SK-N-SH (cell line): ENCODE measurements at regions not wholly inside any gene's neighbourhood (a gene's known extent, or its start where the extent isn't known, plus 50 kb on each side); places are given as distances from the start of the nearest gene placed in this dataset.

Experiments used
- ELF1 ChIP-seq: IDR thresholded peaks from 2 replicates; pipeline ENCODE4 v1.4.0; 2012
- FOSL2 ChIP-seq: IDR thresholded peaks from 2 replicates; pipeline ENCODE4 v1.4.0; 2012; ENCODE audit warnings: low read depth, mild to moderate bottlenecking, moderate library complexity, borderline replicate concordance
- FOXJ3 ChIP-seq: sonication (generic); formaldehyde crosslinking; IDR thresholded peaks from 2 replicates; pipeline ENCODE4 v1.5.1; 2020; ENCODE audit warnings: mild to moderate bottlenecking, missing genetic modification reagents
- GABPA ChIP-seq: IDR thresholded peaks from 2 replicates; pipeline ENCODE4 v1.4.0; 2012; ENCODE audit warnings: low read depth, mild to moderate bottlenecking
- JUND ChIP-seq: IDR thresholded peaks from 2 replicates; pipeline ENCODE4 v1.4.0; 2012
- MAX ChIP-seq: IDR thresholded peaks from 2 replicates; pipeline ENCODE4 v1.4.0; 2012; ENCODE audit warnings: low read depth
- MEF2A ChIP-seq: IDR thresholded peaks from 2 replicates; pipeline ENCODE4 v1.4.0; 2012; ENCODE audit warnings: low read depth, borderline replicate concordance
- POLR2AphosphoS5 ChIP-seq: IDR thresholded peaks from 2 replicates; pipeline ENCODE4 v1.6.1; 2012; ENCODE audit warnings: low read depth, low read length
- SIN3A ChIP-seq: IDR thresholded peaks from 2 replicates; pipeline ENCODE4 v1.6.1; 2012; ENCODE audit warnings: low read depth, mild to moderate bottlenecking, low read length, moderate library complexity, borderline replicate concordance
- TAF1 ChIP-seq: IDR thresholded peaks from 2 replicates; pipeline ENCODE4 v1.6.1; 2012; ENCODE audit warnings: low read depth, mild to moderate bottlenecking, low read length, moderate library complexity, borderline replicate concordance
- TF ChIP-seq, protein P1 (sequence below): fragments of 200-600 bp; sonication (generic); IDR thresholded peaks from 2 replicates; pipeline ENCODE4 v1.6.1; 2017; ENCODE audit warnings: antibody characterized with exemption, mild to moderate bottlenecking, moderate library complexity

DNA sequence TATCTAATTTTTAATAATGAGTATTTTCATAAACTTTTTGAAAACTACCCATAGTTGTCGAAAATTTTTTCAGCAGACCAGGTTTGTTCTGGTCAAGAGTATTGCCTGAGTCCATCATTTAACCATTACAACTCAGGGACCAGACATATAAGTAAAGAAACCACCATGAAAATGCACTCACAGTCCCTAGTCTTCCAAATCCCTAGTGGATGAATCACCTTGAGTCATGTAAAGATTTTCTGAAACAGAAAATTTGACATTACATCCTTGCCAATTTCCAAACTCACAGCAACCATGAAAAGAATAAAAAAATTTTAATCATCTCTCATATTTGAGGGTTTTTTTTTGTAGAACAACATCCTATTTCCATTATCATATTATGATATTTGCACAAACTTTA lies 1337.5 kb upstream of the CDH8 start:
- TF ChIP-seq POLR2AphosphoS5 (no peak), MEF2A (no peak), FOSL2 (peak; percentile 32; the same call in 1 of the 2 replicates), TAF1 (no peak), SIN3A (no peak), GABPA (no peak), JUND (no peak), ELF1 (no peak), MAX (no peak), FOXJ3 (CRISPR knock-in tag) (no peak)
- TF ChIP-seq, protein P1, sequence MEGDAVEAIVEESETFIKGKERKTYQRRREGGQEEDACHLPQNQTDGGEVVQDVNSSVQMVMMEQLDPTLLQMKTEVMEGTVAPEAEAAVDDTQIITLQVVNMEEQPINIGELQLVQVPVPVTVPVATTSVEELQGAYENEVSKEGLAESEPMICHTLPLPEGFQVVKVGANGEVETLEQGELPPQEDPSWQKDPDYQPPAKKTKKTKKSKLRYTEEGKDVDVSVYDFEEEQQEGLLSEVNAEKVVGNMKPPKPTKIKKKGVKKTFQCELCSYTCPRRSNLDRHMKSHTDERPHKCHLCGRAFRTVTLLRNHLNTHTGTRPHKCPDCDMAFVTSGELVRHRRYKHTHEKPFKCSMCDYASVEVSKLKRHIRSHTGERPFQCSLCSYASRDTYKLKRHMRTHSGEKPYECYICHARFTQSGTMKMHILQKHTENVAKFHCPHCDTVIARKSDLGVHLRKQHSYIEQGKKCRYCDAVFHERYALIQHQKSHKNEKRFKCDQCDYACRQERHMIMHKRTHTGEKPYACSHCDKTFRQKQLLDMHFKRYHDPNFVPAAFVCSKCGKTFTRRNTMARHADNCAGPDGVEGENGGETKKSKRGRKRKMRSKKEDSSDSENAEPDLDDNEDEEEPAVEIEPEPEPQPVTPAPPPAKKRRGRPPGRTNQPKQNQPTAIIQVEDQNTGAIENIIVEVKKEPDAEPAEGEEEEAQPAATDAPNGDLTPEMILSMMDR: no peak
